ENCODE measurements at regions not wholly inside any gene's neighbourhood (a gene's known extent, or its start where the extent isn't known, plus 50 kb on each side); places are given as distances from the start of the nearest gene placed in this dataset.

- no peak for DNase-seq
Observed at GRCh38 chr13:77838271-77838670, 80.4 kb downstream of the EDNRB start.

- peak; percentile 97 for DNase-seq
Observed at GRCh38 chr13:77836423-77836822, 82.2 kb downstream of the EDNRB start.

GRCh38 chr13:77833331-77833863, 85.2 kb downstream of the EDNRB start:
- peak; percentile 86 for DNase-seq

- peak; percentile 87 for DNase-seq
Observed at GRCh38 chr13:77832339-77833100, 86.1 kb downstream of the EDNRB start.

GRCh38 chr13:77831866-77832265, 86.8 kb downstream of the EDNRB start:
- DNase-seq = peak; percentile 39

GRCh38 chr13:77829963-77830362, 88.7 kb downstream of the EDNRB start:
- no peak for DNase-seq

- no peak for DNase-seq
Observed at GRCh38 chr13:77828799-77829198, 89.8 kb downstream of the EDNRB start.

- DNase-seq = no peak
Observed at GRCh38 chr13:77827332-77827731, 91.3 kb downstream of the EDNRB start.

GRCh38 chr13:77820431-77821149, 98.0 kb downstream of the EDNRB start:
- no peak for DNase-seq

- peak; percentile 62 for DNase-seq
Observed at GRCh38 chr13:77817521-77817920, 101.1 kb downstream of the EDNRB start.

GRCh38 chr13:77815330-77815729, 103.3 kb downstream of the EDNRB start:
- no peak for DNase-seq
